Stimulated activated naive B cell treated with anti-CD40 and anti-IgM and Interleukin-4, amounts not matched to agents 10 μg/mL and 1 μg/mL and 100 μg/mL, for 72 hours (primary cell): ENCODE measurements at regions not wholly inside any gene's neighbourhood (a gene's known extent, or its start where the extent isn't known, plus 50 kb on each side); places are given as distances from the start of the nearest gene placed in this dataset.

Experiments
- ATAC-seq, 2 donors: fragments of 150-1000 bp; cut with Tn5 transposase; replicated peaks; 2 replicates each; pipeline ENCODE4 v1.10.0; 2021; ENCODE audit warnings: moderate library complexity in 1 of 2
- DNase-seq: peaks from one replicate; pipeline ENCODE4 v3.0.0; 2021
- H3K27ac Mint-ChIP-seq: one replicate; pipeline ENCODE4 v1.8.0; 2022; ENCODE audit warnings: mild to moderate bottlenecking, mixed read lengths
- H3K27me3 Mint-ChIP-seq, 2 donors: one replicate each; pipeline ENCODE4 v1.8.0; 2022; ENCODE audit warnings: mixed read lengths in 2 of 2
- H3K36me3 Mint-ChIP-seq, 2 donors: one replicate each; pipeline ENCODE4 v1.8.0; 2022; ENCODE audit warnings: mixed read lengths in 2 of 2, mild to moderate bottlenecking in 1 of 2
- H3K4me1 Mint-ChIP-seq, 2 donors: one replicate each; pipeline ENCODE4 v1.8.0; 2022; ENCODE audit warnings: mixed read lengths in 2 of 2, mild to moderate bottlenecking in 1 of 2
- H3K4me3 Mint-ChIP-seq, 2 donors: one replicate each; pipeline ENCODE4 v1.8.0; 2022; ENCODE audit warnings: mild to moderate bottlenecking in 2 of 2, mixed read lengths in 2 of 2, moderate library complexity in 1 of 2
- H3K9me3 Mint-ChIP-seq, 2 donors: one replicate each; pipeline ENCODE4 v1.8.0; 2022; ENCODE audit warnings: mixed read lengths in 2 of 2, mild to moderate bottlenecking in 1 of 2

GRCh38 chr2:186294248-186294888, 191.7 kb upstream of the ZC3H15 start:
- H3K27ac Mint-ChIP-seq, result no peak overlapping the region
- peaks cover 10% of the 10 kb centered on the region in 2 donors for H3K36me3 Mint-ChIP-seq
- no peaks in the 10 kb centered on the region for H3K4me1 Mint-ChIP-seq
- H3K9me3 Mint-ChIP-seq, result peaks cover 0 to 4% of the 10 kb centered on the region in 2 donors
- no peak overlapping the region for H3K4me3 Mint-ChIP-seq
- no peak for DNase-seq
- ATAC-seq, result no peak
- H3K27me3 Mint-ChIP-seq, result no peaks in the 10 kb centered on the region

GRCh38 chr2:186299610-186300009, 186.4 kb upstream of the ZC3H15 start:
- Mint-ChIP-seq H3K36me3 (peaks cover 16 to 23% of the 10 kb centered on the region in 2 donors), H3K27me3 (no peaks in the 10 kb centered on the region), H3K4me1 (no peaks in the 10 kb centered on the region), H3K9me3 (peaks cover 4% of the 10 kb centered on the region in 2 donors), H3K27ac (no peak overlapping the region), H3K4me3 (no peak overlapping the region)
- ATAC-seq, result no peak
- no peak for DNase-seq

DNA sequence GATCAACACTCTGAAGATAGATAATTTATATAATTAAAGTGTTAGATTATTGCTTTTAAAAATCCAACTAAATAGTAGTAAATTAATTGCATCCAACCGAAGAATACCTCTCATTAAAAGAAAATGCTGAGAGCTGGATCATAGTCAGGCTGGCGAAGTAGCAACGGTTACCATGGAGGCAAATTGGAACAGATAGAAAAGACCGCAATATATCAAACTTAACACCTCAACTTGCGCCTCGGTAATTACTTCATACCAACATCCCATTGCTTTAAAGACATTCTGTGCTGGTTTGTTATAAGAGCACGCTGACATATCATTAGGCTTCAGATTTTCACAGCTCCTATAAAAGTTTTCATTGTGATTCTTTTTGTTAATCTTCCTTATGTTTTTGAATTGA, 183.8 kb upstream of the ZC3H15 start:
- Mint-ChIP-seq H3K9me3 (peaks cover 4% of the 10 kb centered on the region in 2 donors), H3K4me3 (no peak overlapping the region), H3K4me1 (no peaks in the 10 kb centered on the region), H3K36me3 (peaks cover 18 to 30% of the 10 kb centered on the region in 2 donors), H3K27ac (no peak overlapping the region), H3K27me3 (no peaks in the 10 kb centered on the region)
- ATAC-seq, result no peak
- no peak for DNase-seq

- Mint-ChIP-seq H3K4me1 (no peaks in the 10 kb centered on the region), H3K27me3 (no peaks in the 10 kb centered on the region), H3K36me3 (peaks cover 17 to 35% of the 10 kb centered on the region in 2 donors), H3K4me3 (no peak overlapping the region), H3K27ac (no peak overlapping the region), H3K9me3 (peaks cover 4% of the 10 kb centered on the region in 2 donors)
- ATAC-seq (no peak), DNase-seq (no peak)
These were observed 183.0 kb upstream of the ZC3H15 start for GRCh38 chr2:186303091-186303490.

DNA sequence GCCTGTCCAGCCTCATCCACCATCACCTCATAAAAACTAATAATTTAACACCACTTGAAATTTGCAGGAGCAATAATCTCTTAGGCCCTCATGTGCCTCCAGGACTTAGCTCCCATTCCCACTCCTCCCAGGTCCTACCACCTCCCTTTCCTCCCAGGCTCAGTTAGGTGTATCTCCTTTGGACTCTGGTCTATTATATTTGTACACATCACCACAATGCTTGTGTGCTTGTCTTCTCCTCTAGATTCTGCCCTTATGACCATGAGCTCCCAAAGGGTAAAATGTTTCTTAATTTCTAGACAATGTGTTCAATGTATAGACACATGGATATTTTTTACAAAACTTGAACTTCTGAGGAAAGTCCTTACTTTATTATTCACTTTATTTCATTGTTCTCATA, 182.0 kb upstream of the ZC3H15 start:
- Mint-ChIP-seq H3K27ac (no peak overlapping the region), H3K27me3 (no peaks in the 10 kb centered on the region), H3K4me3 (no peak overlapping the region), H3K36me3 (peaks cover 13 to 29% of the 10 kb centered on the region in 2 donors), H3K4me1 (no peaks in the 10 kb centered on the region), H3K9me3 (peaks cover 0 to 4% of the 10 kb centered on the region in 2 donors)
- DNase-seq (no peak), ATAC-seq (no peak)

GRCh38 chr2:186306754-186307153, 179.3 kb upstream of the ZC3H15 start:
- no peaks in the 10 kb centered on the region for H3K27me3 Mint-ChIP-seq
- peaks cover 15 to 43% of the 10 kb centered on the region in 2 donors for H3K36me3 Mint-ChIP-seq
- no peak overlapping the region for H3K4me3 Mint-ChIP-seq
- H3K27ac Mint-ChIP-seq, result no peak overlapping the region
- ATAC-seq (no peak), DNase-seq (no peak)
- H3K9me3 Mint-ChIP-seq, result peaks cover 0 to 2% of the 10 kb centered on the region in 2 donors
- no peaks in the 10 kb centered on the region for H3K4me1 Mint-ChIP-seq

GRCh38 chr2:186307871-186308270, 178.2 kb upstream of the ZC3H15 start:
- no peak overlapping the region for H3K27ac Mint-ChIP-seq
- H3K27me3 Mint-ChIP-seq, result no peaks in the 10 kb centered on the region
- no peak overlapping the region for H3K4me3 Mint-ChIP-seq
- H3K4me1 Mint-ChIP-seq, result no peaks in the 10 kb centered on the region
- peaks cover 19 to 54% of the 10 kb centered on the region in 2 donors for H3K36me3 Mint-ChIP-seq
- DNase-seq (no peak), ATAC-seq (no peak)
- peaks cover 0 to 7% of the 10 kb centered on the region in 2 donors for H3K9me3 Mint-ChIP-seq

DNA sequence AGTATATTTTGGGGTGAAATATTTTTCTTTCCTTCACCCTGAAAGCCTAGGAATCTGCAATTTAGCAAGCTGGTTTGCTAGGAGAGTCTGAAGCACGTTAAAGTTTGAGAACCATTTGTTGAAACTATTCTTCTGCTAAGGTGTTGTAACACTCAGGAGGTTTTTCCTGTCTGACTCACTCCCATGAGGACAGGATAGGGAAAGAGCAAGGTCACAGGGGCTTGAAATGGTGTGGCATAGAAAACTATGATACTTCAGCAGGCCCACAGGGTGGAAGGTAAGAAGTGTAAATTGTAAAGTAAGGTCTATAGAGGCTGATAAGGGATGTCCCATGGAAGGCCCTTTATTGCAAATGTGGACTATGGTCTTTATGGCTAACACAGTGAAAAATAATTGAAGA, 177.7 kb upstream of the ZC3H15 start:
- H3K27me3 Mint-ChIP-seq, result no peaks in the 10 kb centered on the region
- DNase-seq (no peak), ATAC-seq (no peak)
- peaks cover 23 to 56% of the 10 kb centered on the region in 2 donors for H3K36me3 Mint-ChIP-seq
- no peak overlapping the region for H3K4me3 Mint-ChIP-seq
- H3K4me1 Mint-ChIP-seq, result no peaks in the 10 kb centered on the region
- no peak overlapping the region for H3K27ac Mint-ChIP-seq
- peaks cover 0 to 7% of the 10 kb centered on the region in 2 donors for H3K9me3 Mint-ChIP-seq

- ATAC-seq, result no peak
- Mint-ChIP-seq H3K9me3 (peaks cover 4 to 14% of the 10 kb centered on the region in 2 donors), H3K4me1 (no peaks in the 10 kb centered on the region), H3K4me3 (no peak overlapping the region), H3K27ac (no peak overlapping the region), H3K36me3 (peaks cover 30 to 64% of the 10 kb centered on the region in 2 donors), H3K27me3 (no peaks in the 10 kb centered on the region)
- DNase-seq, result no peak
These were observed 176.2 kb upstream of the ZC3H15 start for GRCh38 chr2:186309901-186310300.

GRCh38 chr2:186319105-186319504, 167.0 kb upstream of the ZC3H15 start:
- Mint-ChIP-seq H3K4me1 (no peaks in the 10 kb centered on the region), H3K9me3 (peaks cover 28 to 31% of the 10 kb centered on the region in 2 donors), H3K36me3 (peaks cover 23 to 50% of the 10 kb centered on the region in 2 donors), H3K27ac (no peak overlapping the region), H3K4me3 (no peak overlapping the region), H3K27me3 (no peaks in the 10 kb centered on the region)
- ATAC-seq (no peak), DNase-seq (no peak)

DNA sequence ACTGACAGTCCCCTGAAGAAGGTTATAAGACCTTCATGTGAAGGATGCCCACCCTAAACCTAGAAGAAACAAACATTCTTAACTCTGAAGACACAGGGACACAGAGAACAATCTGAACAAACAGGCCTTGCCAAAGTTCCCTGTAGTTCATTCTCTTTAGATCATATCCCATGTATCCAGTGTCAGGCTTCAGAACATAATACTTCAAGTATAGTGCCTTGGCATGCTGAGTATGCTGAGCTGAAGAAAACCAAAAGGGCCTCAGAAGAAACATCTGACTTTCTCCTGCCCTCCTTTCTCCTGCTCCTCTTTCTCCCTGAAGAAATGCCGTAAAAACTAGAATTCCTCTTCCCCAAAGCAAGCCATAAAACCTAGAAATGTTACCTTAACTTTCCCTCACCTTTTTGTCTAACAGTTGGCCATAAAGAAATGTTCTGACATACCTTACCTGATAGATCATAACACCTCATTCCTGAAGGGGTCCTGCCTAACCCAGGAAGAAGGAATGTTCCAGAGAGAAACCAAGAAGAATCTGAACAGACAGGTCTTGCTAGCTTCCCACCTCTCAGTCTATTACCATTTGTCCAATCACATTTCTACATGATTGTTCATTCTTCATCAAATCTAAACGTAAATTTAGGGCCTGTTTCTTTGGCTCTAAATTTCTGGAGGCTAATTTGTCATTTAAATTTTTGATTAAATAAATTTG, 160.1 kb upstream of the ZC3H15 start:
- no peak overlapping the region for H3K27ac Mint-ChIP-seq
- peaks cover 11 to 16% of the 10 kb centered on the region in 2 donors for H3K9me3 Mint-ChIP-seq
- no peaks in the 10 kb centered on the region for H3K27me3 Mint-ChIP-seq
- ATAC-seq (no peak), DNase-seq (no peak)
- no peak overlapping the region for H3K4me3 Mint-ChIP-seq
- H3K4me1 Mint-ChIP-seq, result peaks cover 0 to 1% of the 10 kb centered on the region in 2 donors
- H3K36me3 Mint-ChIP-seq, result peaks cover 5 to 24% of the 10 kb centered on the region in 2 donors

DNA sequence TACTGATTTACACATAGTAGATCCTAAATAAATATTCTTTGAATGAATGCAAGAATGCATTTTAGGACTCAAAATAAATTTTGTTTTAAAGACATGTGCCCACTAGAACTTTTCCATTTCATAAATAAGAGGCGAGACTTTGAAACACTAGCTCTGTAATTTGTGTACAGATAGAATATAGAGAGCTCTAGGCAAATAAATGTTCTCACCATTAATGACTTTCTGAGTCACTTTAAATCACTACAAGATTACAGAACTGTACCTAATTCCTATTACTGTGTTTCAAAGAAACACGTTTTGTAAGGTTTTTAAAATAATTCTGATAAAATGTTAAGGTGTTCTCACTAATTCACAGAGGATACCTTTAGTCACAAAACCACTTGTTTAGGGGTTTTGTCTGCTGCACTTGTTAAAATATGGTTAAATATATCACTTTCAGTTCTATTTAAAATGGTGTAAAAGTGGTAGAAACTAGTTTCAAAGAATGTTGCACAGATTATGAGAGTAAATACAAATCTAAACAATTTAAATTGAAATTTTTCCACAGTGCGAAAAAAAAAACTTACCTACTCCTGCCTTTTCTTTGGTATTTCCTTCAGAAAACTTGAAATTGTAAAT, 158.7 kb upstream of the ZC3H15 start:
- H3K36me3 Mint-ChIP-seq, result peaks cover 2 to 19% of the 10 kb centered on the region in 2 donors
- DNase-seq, result no peak
- no peak overlapping the region for H3K4me3 Mint-ChIP-seq
- H3K27ac Mint-ChIP-seq, result no peak overlapping the region
- peaks cover 0 to 1% of the 10 kb centered on the region in 2 donors for H3K4me1 Mint-ChIP-seq
- H3K9me3 Mint-ChIP-seq, result peaks cover 11 to 17% of the 10 kb centered on the region in 2 donors
- no peaks in the 10 kb centered on the region for H3K27me3 Mint-ChIP-seq
- ATAC-seq, result no peak

DNA sequence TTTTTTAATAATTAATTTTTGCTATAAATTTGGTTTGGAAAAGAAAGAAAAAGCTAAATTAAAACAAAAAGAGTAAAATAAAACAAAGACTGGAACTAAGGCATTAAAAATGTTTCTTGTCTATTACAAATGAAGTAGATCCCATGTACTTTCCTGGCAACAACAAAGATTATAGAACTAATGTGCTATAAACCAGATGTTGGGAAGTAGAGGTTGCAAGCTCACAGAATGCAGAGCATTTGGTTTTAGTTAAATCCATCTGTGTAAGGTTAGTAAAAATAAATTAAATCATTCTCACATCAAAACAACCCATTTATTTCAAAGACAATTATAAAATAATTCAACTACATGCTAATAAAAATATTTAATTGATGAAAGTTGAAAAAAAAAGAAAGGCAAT, 157.2 kb upstream of the ZC3H15 start:
- no peak for DNase-seq
- H3K36me3 Mint-ChIP-seq, result peaks cover 2 to 12% of the 10 kb centered on the region in 2 donors
- H3K9me3 Mint-ChIP-seq, result peaks cover under 1 to 8% of the 10 kb centered on the region in 2 donors

DNA sequence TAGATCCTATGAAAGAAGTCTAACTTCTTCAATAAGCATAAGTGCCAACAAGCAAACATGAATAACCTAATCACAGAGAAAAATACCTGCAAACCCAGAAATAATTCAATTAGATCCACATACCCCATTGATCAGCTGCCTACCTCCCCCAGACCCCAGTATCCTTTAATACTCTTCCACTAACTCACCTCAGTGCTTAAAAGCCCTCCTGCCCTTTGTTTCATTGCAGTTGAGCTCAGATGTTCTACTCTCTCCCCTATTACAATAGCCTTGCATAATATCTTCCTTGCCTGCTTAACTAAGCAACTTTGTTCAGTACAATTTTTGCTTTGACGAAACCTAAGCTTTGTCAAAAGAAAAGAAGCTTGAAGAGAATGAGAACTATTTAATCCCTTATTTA, 156.0 kb upstream of the ZC3H15 start:
- Mint-ChIP-seq H3K36me3 (peaks cover 0 to 17% of the 10 kb centered on the region in 2 donors), H3K27ac (no peak overlapping the region), H3K27me3 (no peaks in the 10 kb centered on the region), H3K4me3 (no peak overlapping the region), H3K9me3 (peaks cover 10 to 17% of the 10 kb centered on the region in 2 donors), H3K4me1 (peaks cover 0 to 4% of the 10 kb centered on the region in 2 donors)
- DNase-seq, result no peak
- ATAC-seq, result no peak

More for the DNA sequence above, 157.2 kb upstream of the ZC3H15 start:
- Mint-ChIP-seq H3K27ac (no peak overlapping the region), H3K27me3 (no peaks in the 10 kb centered on the region), H3K4me1 (peaks cover 0 to 1% of the 10 kb centered on the region in 2 donors), H3K4me3 (no peak overlapping the region)
- ATAC-seq, result no peak
